ENCODE measurements at regions not wholly inside any gene's neighbourhood (a gene's known extent, or its start where the extent isn't known, plus 50 kb on each side); places are given as distances from the start of the nearest gene placed in this dataset.

DNA sequence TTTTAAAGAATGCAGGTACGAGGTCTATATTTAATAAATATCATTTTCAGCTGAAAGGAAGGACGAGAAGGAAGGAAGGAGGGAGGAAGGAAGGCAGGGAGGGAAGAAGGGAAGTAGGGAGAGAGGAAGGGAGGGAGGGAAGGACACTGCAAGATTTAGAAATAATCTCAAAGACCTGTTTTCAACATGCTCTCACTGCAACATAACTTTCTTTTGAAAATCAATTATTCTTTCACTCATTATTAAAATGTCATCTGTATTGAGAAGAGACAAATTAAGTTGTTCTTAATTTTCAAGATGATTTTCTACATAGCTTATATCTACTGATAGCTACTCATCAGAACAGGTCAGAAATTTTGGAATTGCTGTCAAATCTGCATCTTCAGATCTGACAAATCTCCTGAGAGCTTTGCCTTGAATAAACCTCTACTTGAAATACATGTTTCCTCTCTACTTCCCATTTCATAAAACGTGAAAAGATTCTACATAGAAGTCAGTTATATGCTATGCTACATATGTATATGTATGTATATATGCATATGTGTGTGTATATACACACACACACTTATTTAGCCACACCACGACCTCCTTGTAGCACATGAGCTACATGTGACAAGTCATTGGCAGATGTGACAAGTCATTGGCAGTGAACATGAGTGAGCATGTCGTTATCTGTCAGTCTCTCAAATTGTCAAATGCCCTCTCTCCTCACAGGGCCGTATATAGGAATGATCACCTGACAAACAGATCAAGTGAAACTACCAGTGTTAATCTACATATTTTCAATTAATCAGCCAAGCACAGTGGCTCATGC is 241.6 kb downstream of the LY86 start (continued):
- TF ChIP-seq, protein P1, sequence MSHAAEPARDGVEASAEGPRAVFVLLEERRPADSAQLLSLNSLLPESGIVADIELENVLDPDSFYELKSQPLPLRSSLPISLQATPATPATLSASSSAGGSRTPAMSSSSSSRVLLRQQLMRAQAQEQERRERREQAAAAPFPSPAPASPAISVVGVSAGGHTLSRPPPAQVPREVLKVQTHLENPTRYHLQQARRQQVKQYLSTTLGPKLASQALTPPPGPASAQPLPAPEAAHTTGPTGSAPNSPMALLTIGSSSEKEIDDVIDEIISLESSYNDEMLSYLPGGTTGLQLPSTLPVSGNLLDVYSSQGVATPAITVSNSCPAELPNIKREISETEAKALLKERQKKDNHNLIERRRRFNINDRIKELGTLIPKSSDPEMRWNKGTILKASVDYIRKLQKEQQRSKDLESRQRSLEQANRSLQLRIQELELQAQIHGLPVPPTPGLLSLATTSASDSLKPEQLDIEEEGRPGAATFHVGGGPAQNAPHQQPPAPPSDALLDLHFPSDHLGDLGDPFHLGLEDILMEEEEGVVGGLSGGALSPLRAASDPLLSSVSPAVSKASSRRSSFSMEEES (CRISPR knock-in tag; IDR thresholded peaks at IDR 0.05): no peak
- peak; percentile 59 for TF ChIP-seq BHLHE40 (IDR thresholded peaks at IDR 0.05; ENCODE audit: low read length)
- TF ChIP-seq ZNF431 (CRISPR knock-in tag; IDR thresholded peaks at IDR 0.05): 0 out of 2 replicates have a peak, but pooled peaks have one; percentile 23
- 0 out of 2 replicates have a peak, but pooled peaks have one; percentile 20 for TF ChIP-seq ZNF316 (IDR thresholded peaks at IDR 0.05)
- TF ChIP-seq ZNF696 (CRISPR knock-in tag; conservative IDR thresholded peaks at IDR 0.05): no peak
- TF ChIP-seq, protein P2, sequence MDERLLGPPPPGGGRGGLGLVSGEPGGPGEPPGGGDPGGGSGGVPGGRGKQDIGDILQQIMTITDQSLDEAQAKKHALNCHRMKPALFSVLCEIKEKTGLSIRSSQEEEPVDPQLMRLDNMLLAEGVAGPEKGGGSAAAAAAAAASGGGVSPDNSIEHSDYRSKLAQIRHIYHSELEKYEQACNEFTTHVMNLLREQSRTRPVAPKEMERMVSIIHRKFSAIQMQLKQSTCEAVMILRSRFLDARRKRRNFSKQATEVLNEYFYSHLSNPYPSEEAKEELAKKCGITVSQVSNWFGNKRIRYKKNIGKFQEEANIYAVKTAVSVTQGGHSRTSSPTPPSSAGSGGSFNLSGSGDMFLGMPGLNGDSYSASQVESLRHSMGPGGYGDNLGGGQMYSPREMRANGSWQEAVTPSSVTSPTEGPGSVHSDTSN (CRISPR knock-in tag; IDR thresholded peaks at IDR 0.05; ENCODE audit: low read depth): no peak
- TF ChIP-seq, protein P2 (tag; conservative IDR thresholded peaks at IDR 0.05; ENCODE audit: low read depth): peak; percentile 81
- peak; percentile 80 for TF ChIP-seq MEIS2 (IDR thresholded peaks at IDR 0.05; ENCODE audit: partially characterized antibody)
- no peak for TF ChIP-seq NR2C1 (IDR thresholded peaks at IDR 0.05)
- no peak for TF ChIP-seq NR2C1 (tag; IDR thresholded peaks at IDR 0.05)
- no peak for TF ChIP-seq U2AF2 (optimal IDR thresholded peaks at IDR 0.05; ENCODE audit: low read depth, low read length)
- TF ChIP-seq FOXJ2 (tag; IDR thresholded peaks at IDR 0.05): no peak
- no peak for TF ChIP-seq PHB (CRISPR knock-in tag; IDR thresholded peaks at IDR 0.05)
- TF ChIP-seq ATF1 (CRISPR knock-in tag; IDR thresholded peaks at IDR 0.05): no peak
- TF ChIP-seq ATF1 (tag; IDR thresholded peaks at IDR 0.05): 0 out of 2 replicates have a peak, but pooled peaks have one; percentile 11
- 0 out of 2 replicates have a peak, but pooled peaks have one; percentile 15 for TF ChIP-seq EP300 (IDR thresholded peaks at IDR 0.05; ENCODE audit: low read length)
- TF ChIP-seq XRCC5 (IDR thresholded peaks at IDR 0.05; ENCODE audit: low read depth, low read length): no peak
- TF ChIP-seq, protein P3, sequence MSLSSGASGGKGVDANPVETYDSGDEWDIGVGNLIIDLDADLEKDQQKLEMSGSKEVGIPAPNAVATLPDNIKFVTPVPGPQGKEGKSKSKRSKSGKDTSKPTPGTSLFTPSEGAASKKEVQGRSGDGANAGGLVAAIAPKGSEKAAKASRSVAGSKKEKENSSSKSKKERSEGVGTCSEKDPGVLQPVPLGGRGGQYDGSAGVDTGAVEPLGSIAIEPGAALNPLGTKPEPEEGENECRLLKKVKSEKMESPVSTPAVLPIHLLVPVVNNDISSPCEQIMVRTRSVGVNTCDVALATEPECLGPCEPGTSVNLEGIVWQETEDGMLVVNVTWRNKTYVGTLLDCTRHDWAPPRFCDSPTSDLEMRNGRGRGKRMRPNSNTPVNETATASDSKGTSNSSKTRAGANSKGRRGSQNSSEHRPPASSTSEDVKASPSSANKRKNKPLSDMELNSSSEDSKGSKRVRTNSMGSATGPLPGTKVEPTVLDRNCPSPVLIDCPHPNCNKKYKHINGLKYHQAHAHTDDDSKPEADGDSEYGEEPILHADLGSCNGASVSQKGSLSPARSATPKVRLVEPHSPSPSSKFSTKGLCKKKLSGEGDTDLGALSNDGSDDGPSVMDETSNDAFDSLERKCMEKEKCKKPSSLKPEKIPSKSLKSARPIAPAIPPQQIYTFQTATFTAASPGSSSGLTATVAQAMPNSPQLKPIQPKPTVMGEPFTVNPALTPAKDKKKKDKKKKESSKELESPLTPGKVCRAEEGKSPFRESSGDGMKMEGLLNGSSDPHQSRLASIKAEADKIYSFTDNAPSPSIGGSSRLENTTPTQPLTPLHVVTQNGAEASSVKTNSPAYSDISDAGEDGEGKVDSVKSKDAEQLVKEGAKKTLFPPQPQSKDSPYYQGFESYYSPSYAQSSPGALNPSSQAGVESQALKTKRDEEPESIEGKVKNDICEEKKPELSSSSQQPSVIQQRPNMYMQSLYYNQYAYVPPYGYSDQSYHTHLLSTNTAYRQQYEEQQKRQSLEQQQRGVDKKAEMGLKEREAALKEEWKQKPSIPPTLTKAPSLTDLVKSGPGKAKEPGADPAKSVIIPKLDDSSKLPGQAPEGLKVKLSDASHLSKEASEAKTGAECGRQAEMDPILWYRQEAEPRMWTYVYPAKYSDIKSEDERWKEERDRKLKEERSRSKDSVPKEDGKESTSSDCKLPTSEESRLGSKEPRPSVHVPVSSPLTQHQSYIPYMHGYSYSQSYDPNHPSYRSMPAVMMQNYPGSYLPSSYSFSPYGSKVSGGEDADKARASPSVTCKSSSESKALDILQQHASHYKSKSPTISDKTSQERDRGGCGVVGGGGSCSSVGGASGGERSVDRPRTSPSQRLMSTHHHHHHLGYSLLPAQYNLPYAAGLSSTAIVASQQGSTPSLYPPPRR (CRISPR knock-in tag; IDR thresholded peaks at IDR 0.05; ENCODE audit: borderline replicate concordance): no peak
- TF ChIP-seq, protein P4, sequence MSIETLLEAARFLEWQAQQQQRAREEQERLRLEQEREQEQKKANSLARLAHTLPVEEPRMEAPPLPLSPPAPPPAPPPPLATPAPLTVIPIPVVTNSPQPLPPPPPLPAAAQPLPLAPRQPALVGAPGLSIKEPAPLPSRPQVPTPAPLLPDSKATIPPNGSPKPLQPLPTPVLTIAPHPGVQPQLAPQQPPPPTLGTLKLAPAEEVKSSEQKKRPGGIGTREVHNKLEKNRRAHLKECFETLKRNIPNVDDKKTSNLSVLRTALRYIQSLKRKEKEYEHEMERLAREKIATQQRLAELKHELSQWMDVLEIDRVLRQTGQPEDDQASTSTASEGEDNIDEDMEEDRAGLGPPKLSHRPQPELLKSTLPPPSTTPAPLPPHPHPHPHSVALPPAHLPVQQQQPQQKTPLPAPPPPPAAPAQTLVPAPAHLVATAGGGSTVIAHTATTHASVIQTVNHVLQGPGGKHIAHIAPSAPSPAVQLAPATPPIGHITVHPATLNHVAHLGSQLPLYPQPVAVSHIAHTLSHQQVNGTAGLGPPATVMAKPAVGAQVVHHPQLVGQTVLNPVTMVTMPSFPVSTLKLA (conservative IDR thresholded peaks at IDR 0.05): peak in 1 of 2 experiments; percentile 40; a peak in 1 of 4 replicates

Data from K562 (cell line).